Putamen (tissue), 1 donor: ENCODE measurements at regions not wholly inside any gene's neighbourhood (a gene's known extent, or its start where the extent isn't known, plus 50 kb on each side); places are given as distances from the start of the nearest gene placed in this dataset.

Source experiments
- DNase-seq: peaks from one replicate; pipeline ENCODE4 v3.0.0-alpha.2; 2016; ENCODE audit warnings: low spot score

GRCh38 chr14:101370593-101371569, 190.4 kb upstream of the DIO3 start:
- no peak for DNase-seq

- no peak for DNase-seq
These were observed 189.2 kb upstream of the DIO3 start for GRCh38 chr14:101371799-101372793.

GRCh38 chr14:101372894-101373620, 188.2 kb upstream of the DIO3 start:
- DNase-seq: no peak

GRCh38 chr14:101373690-101374295, 187.5 kb upstream of the DIO3 start:
- DNase-seq: no peak

DNA sequence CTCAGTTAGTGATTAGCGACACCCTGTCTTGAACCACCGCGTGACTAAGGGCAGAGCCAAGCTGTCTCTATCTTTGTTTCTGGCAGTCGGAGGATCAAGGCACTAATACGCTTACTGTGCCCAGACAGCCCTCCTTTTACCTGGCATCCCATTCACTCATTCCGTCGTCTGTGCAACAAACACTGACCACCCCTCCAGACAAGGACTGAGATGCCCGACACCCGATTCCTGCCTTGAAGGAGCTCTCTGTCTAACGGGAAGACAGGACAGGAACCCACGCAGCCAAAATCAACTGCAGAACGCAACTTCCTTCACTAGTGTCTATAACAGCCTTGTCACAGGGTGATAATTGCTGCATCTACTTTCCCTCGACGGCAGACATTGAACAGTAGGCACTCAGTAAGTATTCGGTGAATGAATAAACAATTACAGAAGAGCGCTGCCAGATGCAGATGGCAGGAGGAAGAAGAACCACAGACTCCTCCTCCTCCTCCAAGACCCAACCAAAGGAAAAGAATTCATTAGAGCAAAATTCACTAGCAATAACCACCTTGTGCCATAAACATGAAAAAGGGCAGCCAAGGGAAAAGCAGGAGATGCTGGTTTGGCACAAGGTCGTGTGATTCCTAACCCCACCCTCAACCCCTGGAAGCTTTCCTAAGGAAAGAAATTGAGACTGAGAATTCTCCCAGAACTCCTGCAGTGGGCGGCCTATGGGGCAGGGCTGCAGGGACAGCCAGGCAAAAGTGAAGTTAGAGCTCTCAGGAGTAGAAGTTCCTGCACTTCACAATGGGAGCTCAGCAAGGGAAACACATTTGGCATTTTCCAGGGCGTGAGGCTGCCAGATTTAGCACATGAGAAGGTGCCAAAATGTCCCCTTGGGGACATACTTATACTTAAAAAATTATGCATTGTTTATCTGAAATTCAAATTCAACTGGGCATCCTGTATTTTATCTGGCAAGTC, 186.6 kb upstream of the DIO3 start:
- no peak for DNase-seq

DNA sequence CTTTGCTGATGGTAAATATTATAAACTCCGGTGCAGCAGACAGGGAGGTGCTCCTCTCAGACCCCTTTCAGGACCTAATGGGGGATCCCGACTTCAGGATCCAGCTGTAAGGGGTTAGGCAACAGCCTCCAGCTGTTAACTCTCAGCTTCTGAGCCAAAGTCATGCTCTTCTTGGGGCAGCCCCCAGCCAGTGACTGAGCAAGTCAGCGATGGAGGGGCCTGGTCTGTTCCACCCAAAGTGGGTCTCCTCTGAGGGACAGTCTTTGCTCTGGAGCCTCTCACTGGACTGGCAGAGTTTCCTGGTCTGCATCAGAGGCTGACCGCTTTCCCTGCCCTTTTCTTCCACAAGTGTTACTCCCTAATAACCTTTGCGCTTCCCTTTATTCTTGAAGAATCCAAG, 184.2 kb upstream of the DIO3 start:
- DNase-seq: no peak

GRCh38 chr14:101379842-101380241, 181.5 kb upstream of the DIO3 start:
- no peak for DNase-seq

GRCh38 chr14:101380512-101380911, 180.8 kb upstream of the DIO3 start:
- DNase-seq: no peak

DNA sequence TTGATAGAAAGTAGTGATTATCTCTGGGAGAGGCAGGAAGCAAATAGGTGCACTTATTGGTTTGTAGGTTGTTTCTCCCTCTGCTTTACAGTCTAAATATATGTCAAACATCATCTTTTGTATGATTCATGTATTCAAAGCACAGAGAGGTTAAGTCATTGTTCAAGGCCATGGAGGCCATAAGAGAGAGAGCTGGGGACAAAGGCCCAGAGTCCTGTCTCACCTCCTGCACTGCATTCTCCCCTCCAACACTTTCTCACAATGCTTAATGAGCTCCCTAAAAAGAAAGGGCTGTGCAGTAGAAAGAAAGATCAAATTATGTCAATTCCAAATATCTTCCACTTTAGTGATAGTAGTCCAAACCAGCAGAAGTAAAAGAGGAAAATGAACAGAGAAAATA, 180.4 kb upstream of the DIO3 start:
- no peak for DNase-seq

DNA sequence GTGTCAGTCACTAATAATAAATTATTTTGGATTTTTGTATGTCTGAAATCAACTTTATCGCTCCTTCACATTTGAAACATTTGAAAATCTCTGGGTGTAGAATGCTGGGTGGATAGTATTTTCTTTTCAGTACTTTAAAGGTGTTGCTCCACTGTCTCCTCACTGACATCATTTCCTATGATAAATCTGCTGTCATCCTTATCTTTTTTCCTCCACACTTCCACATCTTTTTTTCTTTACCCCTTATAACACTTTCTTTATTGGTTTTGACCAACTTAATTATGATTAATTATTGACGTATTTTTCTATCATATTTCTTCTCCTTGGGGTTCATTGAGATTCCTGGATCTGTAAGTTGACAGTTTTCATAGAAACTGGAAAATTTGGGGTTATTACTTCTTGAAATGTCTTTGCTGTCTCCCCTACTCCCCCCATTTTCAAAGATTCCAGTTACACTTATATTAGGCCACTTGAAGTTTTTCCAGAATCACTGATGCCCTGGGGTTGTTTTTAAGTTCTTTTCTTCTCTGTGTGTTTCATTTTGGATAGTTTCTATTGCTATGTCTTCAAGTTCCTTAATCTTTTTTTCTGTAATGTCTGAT, 177.5 kb upstream of the DIO3 start:
- DNase-seq: no peak

DNA sequence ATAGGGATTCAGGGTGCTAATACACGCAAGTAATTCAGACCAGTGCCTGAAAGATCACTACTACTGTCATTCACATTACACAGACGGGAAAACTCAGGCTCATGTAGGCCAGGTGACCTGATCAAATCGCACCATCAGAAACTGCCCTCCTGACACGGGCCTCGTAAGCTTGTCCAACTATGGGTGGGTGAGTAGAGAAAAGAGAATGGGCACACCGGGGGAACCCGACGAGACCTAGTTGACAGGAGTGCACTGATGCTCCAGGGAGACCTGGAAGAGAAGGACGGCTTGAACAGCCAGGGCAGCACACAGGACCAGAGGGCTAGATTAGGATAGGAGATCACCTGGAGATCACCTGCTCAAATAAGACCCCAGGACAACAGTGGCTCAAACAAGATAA, 166.9 kb upstream of the DIO3 start:
- no peak for DNase-seq

- DNase-seq: no peak
These were observed 165.5 kb upstream of the DIO3 start for GRCh38 chr14:101395779-101396178.

DNA sequence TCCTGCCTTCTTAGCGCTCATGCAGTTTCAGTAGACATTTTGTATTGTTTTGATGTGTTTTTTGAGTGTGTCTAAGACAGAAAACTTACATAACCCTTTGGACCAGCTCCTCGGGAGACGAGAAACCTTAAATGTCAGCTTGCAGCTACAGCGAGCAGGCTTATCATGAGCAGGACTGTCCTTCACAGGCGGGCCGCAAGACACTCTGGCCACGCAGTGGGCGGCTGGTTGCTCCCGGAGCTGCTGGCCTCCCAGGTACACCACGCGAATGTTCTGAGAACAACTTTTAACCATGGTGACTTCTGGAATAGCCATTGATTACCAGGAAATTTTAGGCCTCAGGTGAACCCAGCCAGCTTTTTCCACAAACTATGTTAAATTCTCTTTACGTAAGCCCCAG, 164.1 kb upstream of the DIO3 start:
- DNase-seq: no peak

- DNase-seq: no peak
These were observed 163.3 kb upstream of the DIO3 start for GRCh38 chr14:101398011-101398410.

- DNase-seq: no peak
These were observed 161.4 kb upstream of the DIO3 start for GRCh38 chr14:101399737-101400517.

GRCh38 chr14:101400830-101401229, 160.5 kb upstream of the DIO3 start:
- peak; percentile 34 for DNase-seq

DNA sequence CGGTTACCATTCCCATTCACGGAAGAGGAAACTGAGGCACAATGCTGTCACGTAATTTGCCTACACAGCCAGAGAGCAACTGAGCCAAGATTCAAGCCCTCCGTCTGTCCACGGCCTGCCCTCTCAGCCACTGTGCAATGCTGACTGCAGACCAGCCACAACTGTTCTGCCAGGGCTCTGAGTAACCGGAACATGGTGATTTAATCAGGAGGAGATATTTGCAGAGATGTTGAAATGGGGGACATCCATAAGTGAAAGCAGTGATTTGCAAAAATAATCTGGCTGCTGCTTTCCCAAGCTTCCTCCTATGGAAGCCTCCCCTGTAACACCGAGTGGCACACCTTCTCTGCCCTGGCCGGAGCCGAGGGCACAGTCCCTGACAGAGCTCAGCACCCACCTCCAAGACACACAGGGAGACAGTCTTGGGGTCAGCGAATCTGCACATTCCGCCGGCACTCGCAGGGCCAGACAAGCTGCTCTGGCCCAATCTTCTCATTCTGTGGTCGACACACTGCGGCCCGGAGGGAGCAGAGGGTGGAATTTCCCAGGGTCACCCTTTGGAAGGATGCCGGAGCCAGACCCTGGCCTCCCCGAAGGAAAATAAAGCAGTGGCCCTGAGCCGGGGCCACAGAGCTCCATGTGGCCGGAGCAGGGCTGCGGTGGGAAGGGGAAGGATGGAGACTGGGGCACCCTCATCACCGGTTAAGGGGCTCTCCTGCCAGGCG, 158.2 kb upstream of the DIO3 start:
- no peak for DNase-seq

GRCh38 chr14:101404426-101405170, 156.7 kb upstream of the DIO3 start:
- no peak for DNase-seq
